Transverse colon (tissue), 3 donors: ENCODE measurements at regions not wholly inside any gene's neighbourhood (a gene's known extent, or its start where the extent isn't known, plus 50 kb on each side); places are given as distances from the start of the nearest gene placed in this dataset.

Source experiments
- POLR2A ChIP-seq: fragments of 450-650 bp; IDR thresholded peaks from one replicate; pipeline ENCODE4 v1.6.1; 2016; ENCODE audit warnings: antibody characterized with exemption, mild to moderate bottlenecking, moderate library complexity
- TF ChIP-seq, protein P1 (sequence below), 5 experiments: fragments of 200-600 bp in 3 of 5; fragments of 450-650 bp in 2 of 5; sonication (generic) in 3 of 5; IDR thresholded peaks; 1 replicate in 2 of 5; 2 replicates in 3 of 5; pipeline ENCODE4 v1.5.1; 2016 to 2017; ENCODE audit warnings: antibody characterized with exemption in 5 of 5, inconsistent platforms in 3 of 5, mild to moderate bottlenecking in 2 of 5, moderate library complexity in 1 of 5

DNA sequence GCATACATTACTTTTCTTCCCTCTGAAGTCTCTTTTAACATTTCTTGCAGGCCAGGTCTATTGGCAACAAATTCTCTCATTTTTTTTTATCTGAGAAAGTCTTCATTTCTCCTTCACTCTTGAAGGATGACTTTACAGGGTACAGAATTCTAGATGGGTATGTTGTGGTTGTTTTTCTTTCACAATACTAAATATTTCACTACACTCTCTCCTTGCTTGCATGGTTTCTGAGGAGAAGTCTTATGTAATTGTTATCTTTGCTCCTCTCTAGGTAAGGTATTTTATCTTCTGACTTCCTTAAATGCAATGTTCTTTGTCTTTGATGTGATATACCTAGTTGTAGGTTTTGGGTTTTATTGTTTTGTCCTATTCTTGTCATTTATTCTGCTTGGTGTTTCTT lies 371.1 kb downstream of the FIGN start:
- TF ChIP-seq, protein P1, sequence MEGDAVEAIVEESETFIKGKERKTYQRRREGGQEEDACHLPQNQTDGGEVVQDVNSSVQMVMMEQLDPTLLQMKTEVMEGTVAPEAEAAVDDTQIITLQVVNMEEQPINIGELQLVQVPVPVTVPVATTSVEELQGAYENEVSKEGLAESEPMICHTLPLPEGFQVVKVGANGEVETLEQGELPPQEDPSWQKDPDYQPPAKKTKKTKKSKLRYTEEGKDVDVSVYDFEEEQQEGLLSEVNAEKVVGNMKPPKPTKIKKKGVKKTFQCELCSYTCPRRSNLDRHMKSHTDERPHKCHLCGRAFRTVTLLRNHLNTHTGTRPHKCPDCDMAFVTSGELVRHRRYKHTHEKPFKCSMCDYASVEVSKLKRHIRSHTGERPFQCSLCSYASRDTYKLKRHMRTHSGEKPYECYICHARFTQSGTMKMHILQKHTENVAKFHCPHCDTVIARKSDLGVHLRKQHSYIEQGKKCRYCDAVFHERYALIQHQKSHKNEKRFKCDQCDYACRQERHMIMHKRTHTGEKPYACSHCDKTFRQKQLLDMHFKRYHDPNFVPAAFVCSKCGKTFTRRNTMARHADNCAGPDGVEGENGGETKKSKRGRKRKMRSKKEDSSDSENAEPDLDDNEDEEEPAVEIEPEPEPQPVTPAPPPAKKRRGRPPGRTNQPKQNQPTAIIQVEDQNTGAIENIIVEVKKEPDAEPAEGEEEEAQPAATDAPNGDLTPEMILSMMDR (IDR thresholded peaks at IDR 0.05) = no peak
- no peak for TF ChIP-seq POLR2A
